Stomach (tissue), 8 donors: ENCODE measurements at regions not wholly inside any gene's neighbourhood (a gene's known extent, or its start where the extent isn't known, plus 50 kb on each side); places are given as distances from the start of the nearest gene placed in this dataset.
A peak's percentile ranks its signal among the peaks of the same experiment; 100 is the strongest.

Source experiments
- DNase-seq, 2 donors: peaks; one replicate each; pipeline versions ENCODE4 v3.0.0 to v3.0.0-alpha.2; 2013 to 2019
- H3K27ac ChIP-seq, 5 donors: fragments of 200-600 bp in 4 of 5; sonication (generic) in 4 of 5; one replicate each; pipeline ENCODE4 v1.5.1; 2013 to 2019; ENCODE audit warnings: mild to moderate bottlenecking in 1 of 5, moderate library complexity in 1 of 5
- H3K27me3 ChIP-seq, 3 donors: fragments of 200-600 bp; sonication (generic); one replicate each; pipeline ENCODE4 v1.5.1; 2017 to 2019; ENCODE audit warnings: mixed run types in 1 of 3
- H3K36me3 ChIP-seq, 4 donors: fragments of 200-600 bp; sonication (generic); 1 replicate in 3 of 4; 2 replicates in 1 of 4; pipeline ENCODE4 v1.5.1; 2016 to 2019
- H3K4me1 ChIP-seq, 4 donors: fragments of 200-600 bp; sonication (generic); one replicate each; pipeline ENCODE4 v1.5.1; 2016 to 2019
- H3K4me3 ChIP-seq, 4 donors: fragments of 200-600 bp; sonication (generic) in 3 of 4; one replicate each; pipeline ENCODE4 v1.5.1; 2016 to 2019; ENCODE audit warnings: mild to moderate bottlenecking in 1 of 4
- H3K9me3 ChIP-seq, 4 donors: fragments of 200-600 bp; sonication (generic); one replicate each; pipeline ENCODE4 v1.5.1; 2016 to 2019
- EP300 ChIP-seq: sonication (generic); formaldehyde crosslinking; IDR thresholded peaks from one replicate; pipeline ENCODE4 v1.6.1; 2017; ENCODE audit warnings: antibody characterized with exemption
- POLR2A ChIP-seq, 4 donors: fragments of 450-650 bp; IDR thresholded peaks; one replicate each; pipeline ENCODE4 v1.6.1; 2016; ENCODE audit warnings: antibody characterized with exemption in 4 of 4, control low read depth in 2 of 4, mild to moderate bottlenecking in 1 of 4, moderate library complexity in 1 of 4
- POLR2AphosphoS5 ChIP-seq, 3 donors: sonication (generic); formaldehyde crosslinking; IDR thresholded peaks; one replicate each; pipeline ENCODE4 v1.6.1; 2016; ENCODE audit warnings: antibody characterized with exemption in 3 of 3
- WGBS, 5 donors: extraction: QIAGEN DNeasy Blood & Tissue Kit in 3 of 5; methylation state at CpG; one replicate each; pipeline versions ENCODE4 v1.1.5 to v1.1.7; 2013 to 2018; 5-methylcytosine and 5-hydroxymethylcytosine counted together
- intact Hi-C: fragments of 100-400 bp; cut with DNase I; formaldehyde crosslinking; loops from one replicate; pipeline ENCODE4 v1.15.1; 2023; ENCODE audit warnings: low total_unique reads
- TF ChIP-seq, protein P1 (sequence below), 7 experiments: fragments of 450-650 bp in 4 of 7; fragments of 200-600 bp in 3 of 7; sonication (generic) in 3 of 7; IDR thresholded peaks; one replicate each; pipeline ENCODE4 v1.5.1; 2016 to 2019; ENCODE audit warnings: antibody characterized with exemption in 7 of 7, control low read depth in 2 of 7, mild to moderate bottlenecking in 1 of 7
- donor health status: healthy with polysubstance abuse.
- donor health status: Bipolar disorder and iron deficiency.
- donor health status: healthy.

DNA sequence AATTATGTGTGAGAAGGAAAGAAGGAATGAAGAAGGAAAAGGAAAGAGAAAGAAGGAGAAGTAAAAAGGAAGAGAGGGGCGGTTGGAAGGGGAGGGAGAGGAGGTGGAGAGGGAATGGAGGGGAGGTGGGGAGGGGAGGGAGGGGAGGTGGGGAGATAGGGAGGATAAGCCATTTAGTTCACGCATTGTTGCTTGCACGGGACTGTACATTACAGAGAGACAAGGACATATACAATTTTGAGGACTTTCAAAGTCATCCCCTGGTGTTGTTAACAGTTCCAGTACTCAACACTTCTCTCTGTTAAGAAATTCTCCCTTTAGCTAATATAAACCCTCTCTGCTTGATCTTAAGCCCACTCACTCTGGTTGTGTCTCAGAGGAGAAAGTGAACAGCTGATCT lies 312.5 kb downstream of the GRIN2B start:
- no peak for DNase-seq
- no peaks in the 10 kb centered on the region for H3K36me3 ChIP-seq
- no peak overlapping the region for H3K27ac ChIP-seq
- TF ChIP-seq POLR2A (IDR thresholded peaks at IDR 0.05) (no peak), POLR2AphosphoS5 (IDR thresholded peaks at IDR 0.05) (no peak), EP300 (no peak)
- TF ChIP-seq, protein P1, sequence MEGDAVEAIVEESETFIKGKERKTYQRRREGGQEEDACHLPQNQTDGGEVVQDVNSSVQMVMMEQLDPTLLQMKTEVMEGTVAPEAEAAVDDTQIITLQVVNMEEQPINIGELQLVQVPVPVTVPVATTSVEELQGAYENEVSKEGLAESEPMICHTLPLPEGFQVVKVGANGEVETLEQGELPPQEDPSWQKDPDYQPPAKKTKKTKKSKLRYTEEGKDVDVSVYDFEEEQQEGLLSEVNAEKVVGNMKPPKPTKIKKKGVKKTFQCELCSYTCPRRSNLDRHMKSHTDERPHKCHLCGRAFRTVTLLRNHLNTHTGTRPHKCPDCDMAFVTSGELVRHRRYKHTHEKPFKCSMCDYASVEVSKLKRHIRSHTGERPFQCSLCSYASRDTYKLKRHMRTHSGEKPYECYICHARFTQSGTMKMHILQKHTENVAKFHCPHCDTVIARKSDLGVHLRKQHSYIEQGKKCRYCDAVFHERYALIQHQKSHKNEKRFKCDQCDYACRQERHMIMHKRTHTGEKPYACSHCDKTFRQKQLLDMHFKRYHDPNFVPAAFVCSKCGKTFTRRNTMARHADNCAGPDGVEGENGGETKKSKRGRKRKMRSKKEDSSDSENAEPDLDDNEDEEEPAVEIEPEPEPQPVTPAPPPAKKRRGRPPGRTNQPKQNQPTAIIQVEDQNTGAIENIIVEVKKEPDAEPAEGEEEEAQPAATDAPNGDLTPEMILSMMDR (IDR thresholded peaks at IDR 0.05) = no peak
- H3K4me3 ChIP-seq = no peak overlapping the region
- intact Hi-C loops = no loop called here
- H3K9me3 ChIP-seq = no peaks in the 10 kb centered on the region
- WGBS, 5 donors = 72 to 91% (median 89%) methylated on average over 3 of the region's 3 CpGs
- H3K4me1 ChIP-seq = no peaks in the 10 kb centered on the region
- peaks cover 0 to 4% (median 0%) of the 10 kb centered on the region in 3 donors for H3K27me3 ChIP-seq

DNA sequence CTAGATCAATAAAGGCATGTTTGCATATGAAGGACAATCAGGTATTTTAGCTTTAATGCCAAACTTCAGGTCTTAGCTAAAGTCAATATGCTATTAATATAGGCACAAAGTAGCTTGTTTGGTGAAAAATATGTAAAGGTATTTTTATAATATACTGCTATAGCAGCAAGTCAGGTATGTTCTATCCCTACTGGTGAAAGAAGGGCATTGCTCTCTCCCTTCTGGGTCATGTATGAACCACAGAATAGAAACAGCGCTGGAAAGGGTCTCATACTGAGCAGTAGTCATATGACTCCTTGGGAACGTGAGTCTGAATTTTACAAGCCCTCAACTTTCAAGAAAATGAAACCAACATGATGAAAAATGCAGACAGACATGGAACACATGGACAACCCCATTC lies 314.6 kb downstream of the GRIN2B start:
- H3K27me3 ChIP-seq = peaks cover 0 to 4% (median 0%) of the 10 kb centered on the region in 3 donors
- intact Hi-C loops = no loop called here
- WGBS, 5 donors = 68 to 84% (median 72%) methylated on average over 2 of the region's 2 CpGs

GRCh38 chr12:13661005-13661887 lies 320.2 kb downstream of the GRIN2B start:
- H3K4me3 ChIP-seq = no peak overlapping the region
- TF ChIP-seq EP300 = no peak
- TF ChIP-seq, protein P1 (IDR thresholded peaks at IDR 0.05) = peak in 5 of 7 experiments; percentile 36 to 84 (median 73)
- peaks cover 0 to 4% (median 0%) of the 10 kb centered on the region in 4 donors for H3K4me1 ChIP-seq
- no peaks in the 10 kb centered on the region for H3K36me3 ChIP-seq
- 40 to 45% (median 43%) methylated on average over 11 of the region's 11 CpGs for WGBS, 5 donors
- H3K27me3 ChIP-seq = peaks cover 0 to 4% (median 0%) of the 10 kb centered on the region in 3 donors
- peak; percentile 61 to 78 for DNase-seq
- intact Hi-C loops = no loop called here
- no peak overlapping the region for H3K27ac ChIP-seq
- H3K9me3 ChIP-seq = no peaks in the 10 kb centered on the region

More for the DNA sequence above, 314.6 kb downstream of the GRIN2B start:
- no peaks in the 10 kb centered on the region for H3K9me3 ChIP-seq
- no peaks in the 10 kb centered on the region for H3K4me1 ChIP-seq
- no peak for DNase-seq
- H3K4me3 ChIP-seq = no peak overlapping the region
- no peaks in the 10 kb centered on the region for H3K36me3 ChIP-seq
- TF ChIP-seq, protein P1 (IDR thresholded peaks at IDR 0.05) = peak in 1 of 7 experiments; percentile 8
- no peak for TF ChIP-seq EP300
- H3K27ac ChIP-seq = no peak overlapping the region

DNA sequence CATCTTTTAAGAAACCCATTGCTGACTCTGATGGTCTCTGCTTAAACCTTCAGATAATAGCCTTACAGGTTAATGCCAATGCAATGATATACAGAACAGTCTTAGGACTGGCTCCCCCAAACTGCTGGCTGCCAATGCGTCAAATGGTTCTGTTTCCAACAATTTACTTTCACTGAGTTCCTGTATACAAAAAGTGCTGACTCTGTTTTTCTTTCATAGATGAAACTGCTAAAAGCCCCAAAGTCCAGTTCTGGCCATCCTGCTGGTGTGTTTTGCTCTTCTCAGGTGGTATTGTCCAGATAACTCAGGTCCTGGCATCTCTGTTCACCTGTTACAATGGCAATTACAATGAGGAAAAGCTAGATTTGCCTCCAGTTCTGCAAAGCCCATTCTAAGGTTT lies 326.9 kb downstream of the GRIN2B start:
- no peak for DNase-seq
- intact Hi-C loops = no loop called here
- 75 to 89% (median 85%) methylated on average over 1 of the region's 1 CpG for WGBS, 5 donors
- Histone ChIP-seq H3K4me3 (no peak overlapping the region), H3K4me1 (no peaks in the 10 kb centered on the region), H3K27me3 (peaks cover 0 to 4% (median 0%) of the 10 kb centered on the region in 3 donors), H3K27ac (no peak overlapping the region), H3K9me3 (no peaks in the 10 kb centered on the region), H3K36me3 (no peaks in the 10 kb centered on the region)
- no peak for TF ChIP-seq EP300
- no peak for TF ChIP-seq POLR2A (IDR thresholded peaks at IDR 0.05)
- no peak for TF ChIP-seq POLR2AphosphoS5 (IDR thresholded peaks at IDR 0.05)
- TF ChIP-seq, protein P1 (IDR thresholded peaks at IDR 0.05) = no peak
